GM12864 (cell line): ENCODE measurements at regions not wholly inside any gene's neighbourhood (a gene's known extent, or its start where the extent isn't known, plus 50 kb on each side); places are given as distances from the start of the nearest gene placed in this dataset.
A peak's percentile ranks its signal among the peaks of the same experiment; 100 is the strongest.

ENCODE experiments used
- DNase-seq: peaks from one replicate; pipeline ENCODE4 v3.0.0-alpha.2; 2011; ENCODE audit warnings: low read depth
- H3K4me3 ChIP-seq: 2 replicates; pipeline ENCODE4 v1.5.1; 2011; ENCODE audit warnings: mild to moderate bottlenecking, low read depth, low read length, control low read depth
- CTCF ChIP-seq: IDR thresholded peaks from 2 replicates; pipeline ENCODE4 v1.5.1; 2011; ENCODE audit warnings: low read depth, mild to moderate bottlenecking, moderate library complexity, low read length, control low read depth, inconsistent platforms; ENCODE audit errors: missing control alignments

- DNase-seq: no peak
- no peak for TF ChIP-seq CTCF
- H3K4me3 ChIP-seq: no peak overlapping the region
These were observed 111.5 kb downstream of the ELAPOR2 start for GRCh38 chr7:86947929-86948328.

GRCh38 chr7:86943447-86943846 lies 116.0 kb downstream of the ELAPOR2 start:
- H3K4me3 ChIP-seq: no peak overlapping the region
- no peak for TF ChIP-seq CTCF
- no peak for DNase-seq

DNA sequence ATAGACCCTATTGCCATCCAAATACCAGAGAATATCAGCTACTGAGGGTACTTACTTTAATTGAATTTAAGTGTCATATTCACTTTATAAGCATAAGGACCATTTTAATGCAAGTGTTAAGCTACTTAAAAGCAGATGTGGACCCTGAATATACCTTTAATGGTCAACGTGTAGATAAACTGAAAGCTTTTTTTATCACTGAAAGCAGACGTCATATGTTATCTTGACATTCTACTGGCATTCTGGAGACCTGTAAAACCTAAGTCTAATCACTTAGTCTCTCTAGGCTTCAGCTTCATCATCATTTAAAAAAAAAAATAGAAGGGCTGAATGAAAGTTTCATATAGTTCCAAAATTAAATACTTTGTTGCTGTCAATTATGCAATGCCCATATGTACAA lies 116.5 kb downstream of the ELAPOR2 start:
- no peak for TF ChIP-seq CTCF
- no peak for DNase-seq
- H3K4me3 ChIP-seq: no peak overlapping the region

GRCh38 chr7:86942081-86942480 lies 117.4 kb downstream of the ELAPOR2 start:
- no peak for DNase-seq
- H3K4me3 ChIP-seq: no peak overlapping the region
- no peak for TF ChIP-seq CTCF

GRCh38 chr7:86939197-86939814 lies 120.1 kb downstream of the ELAPOR2 start:
- DNase-seq: peak; percentile 54
- TF ChIP-seq CTCF: peak; percentile 67
- H3K4me3 ChIP-seq: no peak overlapping the region

- H3K4me3 ChIP-seq: no peak overlapping the region
- DNase-seq: no peak
- no peak for TF ChIP-seq CTCF
These were observed 122.0 kb downstream of the ELAPOR2 start for GRCh38 chr7:86937363-86937878.

DNA sequence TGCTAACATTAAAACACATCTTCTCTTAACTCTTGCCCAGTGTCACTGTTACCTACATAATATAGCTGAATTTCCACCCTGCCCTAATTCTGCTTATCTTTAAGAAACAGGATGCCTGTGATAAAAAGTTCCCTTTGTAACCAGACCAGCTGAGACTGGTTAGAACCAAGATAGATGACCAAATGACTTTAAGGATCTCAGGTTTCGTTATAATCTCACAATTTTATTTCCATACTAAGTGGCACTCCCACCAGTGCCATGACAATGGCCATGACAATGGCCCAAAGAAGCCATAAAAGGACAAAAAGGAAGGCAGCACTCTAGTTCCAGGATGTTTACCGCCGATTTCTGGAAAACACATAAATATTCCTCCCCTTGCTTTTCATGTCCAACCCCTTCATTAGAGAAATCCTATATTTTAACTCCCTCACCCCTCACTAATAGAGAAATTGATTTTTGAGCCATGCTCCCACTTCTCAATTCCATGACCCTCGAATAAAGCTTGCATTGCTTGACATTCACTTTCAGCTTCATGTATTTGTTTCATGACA lies 126.1 kb downstream of the ELAPOR2 start:
- H3K4me3 ChIP-seq: no peak overlapping the region
- TF ChIP-seq CTCF: no peak
- DNase-seq: no peak
